ENCODE measurements at regions not wholly inside any gene's neighbourhood (a gene's known extent, or its start where the extent isn't known, plus 50 kb on each side); places are given as distances from the start of the nearest gene placed in this dataset.

DNA sequence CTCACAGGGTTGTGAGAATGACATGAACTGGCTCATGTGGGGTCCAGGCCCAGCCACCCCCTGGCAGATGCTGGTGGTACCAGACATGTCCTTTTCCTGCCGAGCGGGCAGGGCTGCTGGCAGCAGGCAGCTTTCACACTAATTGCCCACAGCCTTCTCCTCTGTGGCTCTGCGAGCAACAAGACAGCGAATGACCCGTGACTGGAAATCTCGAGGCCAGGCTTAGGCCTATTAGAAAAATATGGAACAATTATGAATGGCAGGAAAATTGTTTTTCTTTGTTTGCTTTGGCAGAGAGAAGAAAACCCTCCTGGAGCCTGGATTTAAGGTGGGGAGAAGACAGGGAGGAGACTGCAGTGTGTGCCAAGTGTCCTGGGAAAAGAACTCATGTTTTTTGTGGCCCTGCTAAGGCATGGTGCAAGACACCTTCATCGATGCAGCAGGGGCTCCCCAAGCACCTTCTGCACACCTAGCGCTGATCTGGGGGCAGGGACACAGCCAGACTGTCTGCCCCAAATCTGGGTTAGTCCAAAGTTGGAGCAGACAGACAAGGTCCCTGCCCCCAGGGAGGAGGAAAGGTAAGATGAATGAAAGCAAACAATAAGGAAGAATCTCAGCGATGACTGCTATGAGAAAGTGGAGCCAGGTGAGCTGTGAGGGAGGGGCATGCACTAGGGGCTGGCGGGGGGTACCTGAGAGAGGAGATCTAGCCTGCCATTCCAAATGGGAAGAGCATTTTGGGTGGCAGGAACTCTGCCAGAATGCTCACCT lies 193.8 kb upstream of the TLE3 start:
- no peak overlapping the region for H2BK15ac ChIP-seq (ENCODE audit: low read depth, low read length)
- WGBS (ENCODE audit: extremely low coverage, insufficient read length, low lambda C conversion rate): no CpG with 5 or more reads among the region's 10 CpGs
- no peak overlapping the region for H4K8ac ChIP-seq (replicated peaks; ENCODE audit: insufficient read length, low read depth, low read length)
- Mint-ChIP-seq H3K9me3 (no peaks in the 10 kb centered on the region), H3K36me3 (ENCODE audit: insufficient read depth in 1 of 3, low read depth in 3 of 3) (no peaks in the 10 kb centered on the region), H3K27me3 (ENCODE audit: low read depth) (peaks cover 14% of the 10 kb centered on the region), H3K4me3 (no peak overlapping the region), H3K27ac (no peak overlapping the region), H3K4me1 (peaks cover 28 to 29% of the 10 kb centered on the region in 2 experiments)
- no peak overlapping the region for H4K5ac ChIP-seq (ENCODE audit: insufficient read length, low read depth, low read length)
- no peak overlapping the region for H3K23ac ChIP-seq (ENCODE audit: insufficient read length, low read depth, low read length)
- no peak overlapping the region for H3K4me2 ChIP-seq (ENCODE audit: insufficient read depth, insufficient read length, low read length)
- no peak overlapping the region for H4K91ac ChIP-seq (ENCODE audit: insufficient read length, low read depth, low read length)
- no peak overlapping the region for H3K4ac ChIP-seq (ENCODE audit: low read depth, low read length)
- H3K18ac ChIP-seq (ENCODE audit: insufficient read length, low read depth, low read length): no peak overlapping the region
- no peak overlapping the region for H2BK5ac ChIP-seq (ENCODE audit: insufficient read length, low read length)
- H2BK12ac ChIP-seq (ENCODE audit: insufficient read length, low read depth, low read length): no peak overlapping the region
- H2AK5ac ChIP-seq (ENCODE audit: insufficient read length, low read length): no peak overlapping the region
- no peaks in the 10 kb centered on the region for H4K20me1 ChIP-seq (ENCODE audit: control insufficient read depth, insufficient read depth, insufficient read length)
- no peaks in the 10 kb centered on the region for H3K79me2 ChIP-seq (ENCODE audit: insufficient read depth, low read length)
- H3K9me3 ChIP-seq (ENCODE audit: control insufficient read depth, low read depth, low read length): no peaks in the 10 kb centered on the region
- H3T11ph ChIP-seq (ENCODE audit: low read length): no peak overlapping the region
- H3K56ac ChIP-seq (ENCODE audit: insufficient read length, low read depth, low read length): no peak overlapping the region
- no peaks in the 10 kb centered on the region; the same call in 1 of the 2 replicates for H3K4me1 ChIP-seq (ENCODE audit: insufficient read depth, low read length)
- H3K14ac ChIP-seq (ENCODE audit: insufficient read depth, low read length): peak overlapping the region; percentile 1; the same call in 1 of the 2 replicates
- no peaks in the 10 kb centered on the region for H3K27me3 ChIP-seq (ENCODE audit: insufficient read depth, low read length)
- no peaks in the 10 kb centered on the region for H3K23me2 ChIP-seq (ENCODE audit: insufficient read length, low read depth, low read length, poor library complexity, severe bottlenecking)
- no peak overlapping the region for H2BK120ac ChIP-seq (ENCODE audit: low read depth, low read length, poor library complexity, severe bottlenecking)
- H3K79me1 ChIP-seq (ENCODE audit: insufficient read depth, low read depth, low read length, poor library complexity, severe bottlenecking): no peaks in the 10 kb centered on the region
- H3K9ac ChIP-seq (ENCODE audit: extremely low read depth, insufficient read length, low read length): no peak overlapping the region
- no peak overlapping the region for H2AFZ ChIP-seq (ENCODE audit: low read length)
- H3K27ac ChIP-seq (ENCODE audit: insufficient read length, low read depth, low read length): no peak overlapping the region
- no peak overlapping the region for H2BK20ac ChIP-seq (ENCODE audit: low read depth, low read length, poor library complexity, severe bottlenecking)
- TF ChIP-seq, protein P1, sequence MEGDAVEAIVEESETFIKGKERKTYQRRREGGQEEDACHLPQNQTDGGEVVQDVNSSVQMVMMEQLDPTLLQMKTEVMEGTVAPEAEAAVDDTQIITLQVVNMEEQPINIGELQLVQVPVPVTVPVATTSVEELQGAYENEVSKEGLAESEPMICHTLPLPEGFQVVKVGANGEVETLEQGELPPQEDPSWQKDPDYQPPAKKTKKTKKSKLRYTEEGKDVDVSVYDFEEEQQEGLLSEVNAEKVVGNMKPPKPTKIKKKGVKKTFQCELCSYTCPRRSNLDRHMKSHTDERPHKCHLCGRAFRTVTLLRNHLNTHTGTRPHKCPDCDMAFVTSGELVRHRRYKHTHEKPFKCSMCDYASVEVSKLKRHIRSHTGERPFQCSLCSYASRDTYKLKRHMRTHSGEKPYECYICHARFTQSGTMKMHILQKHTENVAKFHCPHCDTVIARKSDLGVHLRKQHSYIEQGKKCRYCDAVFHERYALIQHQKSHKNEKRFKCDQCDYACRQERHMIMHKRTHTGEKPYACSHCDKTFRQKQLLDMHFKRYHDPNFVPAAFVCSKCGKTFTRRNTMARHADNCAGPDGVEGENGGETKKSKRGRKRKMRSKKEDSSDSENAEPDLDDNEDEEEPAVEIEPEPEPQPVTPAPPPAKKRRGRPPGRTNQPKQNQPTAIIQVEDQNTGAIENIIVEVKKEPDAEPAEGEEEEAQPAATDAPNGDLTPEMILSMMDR (conservative IDR thresholded peaks at IDR 0.05): no peak
- DNase-seq: no peak
